Gastrocnemius medialis (tissue), 4 donors: ENCODE measurements at regions not wholly inside any gene's neighbourhood (a gene's known extent, or its start where the extent isn't known, plus 50 kb on each side); places are given as distances from the start of the nearest gene placed in this dataset.
"Not testable (repeated sequence)": the region's sequence is repeated elsewhere in the genome, so short reads cannot be mapped to it uniquely, and the experiment has no call there.

ENCODE experiments used
- ATAC-seq, 2 donors: fragments of 150-250 bp; one replicate each; pipeline ENCODE4 v1.9.1; 2016
- DNase-seq, 2 donors: peaks; one replicate each; pipeline ENCODE4 v3.0.0-alpha.2; 2019
- H3K27ac ChIP-seq, 4 donors: fragments of 200-600 bp; sonication (generic); 1 replicate in 1 of 4; 2 replicates in 3 of 4; pipeline ENCODE4 v1.5.1; 2016 to 2018; ENCODE audit warnings: mild to moderate bottlenecking in 2 of 4, moderate library complexity in 1 of 4
- H3K27me3 ChIP-seq, 3 donors: fragments of 200-600 bp; sonication (generic) in 2 of 3; 1 replicate in 1 of 3; 2 replicates in 2 of 3; pipeline versions ENCODE4 v1.5.1 to v1.6.0; 2016 to 2019; ENCODE audit warnings: mild to moderate bottlenecking in 1 of 3, moderate library complexity in 1 of 3
- H3K36me3 ChIP-seq, 2 donors: fragments of 200-600 bp; sonication (generic) in 1 of 2; one replicate each; pipeline ENCODE4 v1.5.1; 2017 to 2018
- H3K4me1 ChIP-seq, 2 donors: fragments of 200-600 bp; sonication (generic) in 1 of 2; one replicate each; pipeline ENCODE4 v1.5.1; 2016 to 2017; ENCODE audit warnings: mild to moderate bottlenecking in 2 of 2
- H3K4me3 ChIP-seq, 4 donors: fragments of 200-600 bp; sonication (generic) in 3 of 4; 1 replicate in 1 of 4; 2 replicates in 3 of 4; pipeline ENCODE4 v1.5.1; 2016 to 2019; ENCODE audit warnings: mild to moderate bottlenecking in 2 of 4
- H3K9me3 ChIP-seq, 3 donors: fragments of 200-600 bp; sonication (generic) in 2 of 3; 1 replicate in 1 of 3; 2 replicates in 2 of 3; pipeline ENCODE4 v1.5.1; 2016 to 2019
- POLR2A ChIP-seq, 2 donors: fragments of 450-650 bp; IDR thresholded peaks; one replicate each; pipeline ENCODE4 v1.6.1; 2017; ENCODE audit warnings: antibody characterized with exemption in 2 of 2, mild to moderate bottlenecking in 2 of 2, moderate library complexity in 2 of 2
- in situ Hi-C, 4 donors: fragments of 200-750 bp; cut with MboI; loops; one replicate each; pipeline versions ENCODE4 v1.15.0 to v1.8.0; 2017; ENCODE audit warnings: low sequenced_read_pairs in 4 of 4
- intact Hi-C: fragments of 100-400 bp; cut with DNase I; formaldehyde crosslinking; loops from one replicate; pipeline ENCODE4 v1.15.1; 2023; ENCODE audit warnings: low total_unique reads

GRCh38 chr1:120357046-120357445 is 57.8 kb upstream of the NBPF8 start:
- in situ Hi-C loops, H3K27ac ChIP-seq, H3K4me1 ChIP-seq, H3K27me3 ChIP-seq, H3K9me3 ChIP-seq, H3K4me3 ChIP-seq, ATAC-seq, H3K36me3 ChIP-seq, intact Hi-C loops: not testable (repeated sequence)
- peak in 1 of 2 donors; percentile 23 for DNase-seq

- peak in 1 of 2 donors; percentile 11 for DNase-seq
- in situ Hi-C loops, result not testable (repeated sequence)
Observed at GRCh38 chr1:120356170-120356569, 58.7 kb upstream of the NBPF8 start.

GRCh38 chr1:120354618-120355184 is 60.1 kb upstream of the NBPF8 start:
- H3K27ac ChIP-seq, result peak overlapping the region; percentile 69 to 78 (median 72)
- H3K9me3 ChIP-seq, H3K4me1 ChIP-seq, intact Hi-C loops, in situ Hi-C loops, H3K27me3 ChIP-seq, H3K36me3 ChIP-seq: not testable (repeated sequence)
- DNase-seq (peak; percentile 56 to 81), ATAC-seq (peak; percentile 94 to 97)
- peak overlapping the region in 3 of 4 donors; percentile 37 to 44 (median 39) for H3K4me3 ChIP-seq

More at GRCh38 chr1:120356170-120356569, 58.7 kb upstream of the NBPF8 start:
- ATAC-seq, H3K9me3 ChIP-seq, H3K27me3 ChIP-seq, H3K4me3 ChIP-seq, H3K27ac ChIP-seq, H3K36me3 ChIP-seq, intact Hi-C loops, H3K4me1 ChIP-seq: not testable (repeated sequence)

GRCh38 chr1:120342231-120343073 is 72.4 kb upstream of the NBPF8 start:
- H3K9me3 ChIP-seq, H3K27me3 ChIP-seq, ATAC-seq, H3K4me1 ChIP-seq, DNase-seq, in situ Hi-C loops, H3K36me3 ChIP-seq, intact Hi-C loops: not testable (repeated sequence)
- Histone ChIP-seq H3K27ac (peak overlapping the region in 1 of 4 donors; percentile 14), H3K4me3 (peak overlapping the region in 1 of 4 donors; percentile 52)

- intact Hi-C loops, H3K27me3 ChIP-seq, H3K36me3 ChIP-seq, H3K9me3 ChIP-seq, H3K4me1 ChIP-seq, ATAC-seq, in situ Hi-C loops: not testable (repeated sequence)
- peak in 1 of 2 donors; percentile 36 for TF ChIP-seq POLR2A (IDR thresholded peaks at IDR 0.05)
- Histone ChIP-seq H3K4me3 (peak overlapping the region in 3 of 4 donors; percentile 25 to 52 (median 49)), H3K27ac (peak overlapping the region in 2 of 4 donors; percentile 35 to 62)
- DNase-seq, result peak in 1 of 2 donors; percentile 22
Observed at GRCh38 chr1:120341756-120342155, 73.1 kb upstream of the NBPF8 start.

- H3K36me3 ChIP-seq, ATAC-seq, H3K9me3 ChIP-seq, H3K4me1 ChIP-seq, intact Hi-C loops, H3K27me3 ChIP-seq, DNase-seq, in situ Hi-C loops: not testable (repeated sequence)
- peak overlapping the region; percentile 39 to 52 (median 48) for H3K4me3 ChIP-seq
- peak overlapping the region in 2 of 4 donors; percentile 57 to 62 for H3K27ac ChIP-seq
Observed at GRCh38 chr1:120340838-120341751, 73.7 kb upstream of the NBPF8 start.

GRCh38 chr1:120315738-120316137 is 99.1 kb upstream of the NBPF8 start:
- ATAC-seq, DNase-seq, H3K27me3 ChIP-seq, in situ Hi-C loops, H3K36me3 ChIP-seq, intact Hi-C loops, H3K4me3 ChIP-seq, H3K4me1 ChIP-seq, H3K27ac ChIP-seq, H3K9me3 ChIP-seq: not testable (repeated sequence)

- ATAC-seq, intact Hi-C loops, H3K9me3 ChIP-seq, in situ Hi-C loops, H3K36me3 ChIP-seq, H3K27me3 ChIP-seq, H3K4me1 ChIP-seq, H3K4me3 ChIP-seq, DNase-seq, H3K27ac ChIP-seq: not testable (repeated sequence)
Observed at GRCh38 chr1:120311930-120312329, 102.9 kb upstream of the NBPF8 start.

GRCh38 chr1:120308940-120309578 is 105.8 kb upstream of the NBPF8 start:
- DNase-seq, intact Hi-C loops, H3K9me3 ChIP-seq, in situ Hi-C loops, H3K4me1 ChIP-seq, H3K36me3 ChIP-seq, ATAC-seq, H3K4me3 ChIP-seq, H3K27me3 ChIP-seq, H3K27ac ChIP-seq: not testable (repeated sequence)

- ATAC-seq, result peak; percentile 79 to 82
- H3K4me1 ChIP-seq, DNase-seq, intact Hi-C loops, H3K9me3 ChIP-seq, H3K4me3 ChIP-seq, H3K27me3 ChIP-seq, H3K36me3 ChIP-seq, in situ Hi-C loops, H3K27ac ChIP-seq: not testable (repeated sequence)
Observed at GRCh38 chr1:120305046-120305445, 109.8 kb upstream of the NBPF8 start.

GRCh38 chr1:120304341-120304740 is 110.5 kb upstream of the NBPF8 start:
- DNase-seq, H3K36me3 ChIP-seq, H3K4me1 ChIP-seq, intact Hi-C loops, in situ Hi-C loops, H3K9me3 ChIP-seq, H3K27me3 ChIP-seq, H3K27ac ChIP-seq, H3K4me3 ChIP-seq: not testable (repeated sequence)
- peak; percentile 66 to 73 for ATAC-seq
